Dermis blood vessel endothelial cell (primary cell): ENCODE measurements at regions not wholly inside any gene's neighbourhood (a gene's known extent, or its start where the extent isn't known, plus 50 kb on each side); places are given as distances from the start of the nearest gene placed in this dataset.
"Not testable (repeated sequence)": the region's sequence is repeated elsewhere in the genome, so short reads cannot be mapped to it uniquely, and the experiment has no call there.

ENCODE experiments used
- DNase-seq: peaks from one replicate; pipeline ENCODE4 v3.0.0; 2010

GRCh38 chr5:157997991-157998504, 139.1 kb upstream of the CLINT1 start:
- DNase-seq: no peak

GRCh38 chr5:157994906-157995519, 136.1 kb upstream of the CLINT1 start:
- peak; percentile 79 for DNase-seq

- DNase-seq: no peak
Observed at GRCh38 chr5:157993986-157994691, 135.2 kb upstream of the CLINT1 start.

- DNase-seq: no peak
Observed at GRCh38 chr5:157993201-157993600, 134.3 kb upstream of the CLINT1 start.

GRCh38 chr5:157990583-157991181, 131.7 kb upstream of the CLINT1 start:
- no peak for DNase-seq

- no peak for DNase-seq
Observed at GRCh38 chr5:157989296-157989695, 130.4 kb upstream of the CLINT1 start.

GRCh38 chr5:157987259-157987658, 128.3 kb upstream of the CLINT1 start:
- no peak for DNase-seq

- DNase-seq: no peak
Observed at GRCh38 chr5:157986431-157986990, 127.6 kb upstream of the CLINT1 start.

GRCh38 chr5:157984611-157985010, 125.7 kb upstream of the CLINT1 start:
- no peak for DNase-seq

GRCh38 chr5:157983906-157984551, 125.1 kb upstream of the CLINT1 start:
- no peak for DNase-seq

- DNase-seq: no peak
Observed at GRCh38 chr5:157978061-157978460, 119.1 kb upstream of the CLINT1 start.

- no peak for DNase-seq
Observed at GRCh38 chr5:157976429-157976828, 117.5 kb upstream of the CLINT1 start.

GRCh38 chr5:157972579-157972978, 113.6 kb upstream of the CLINT1 start:
- DNase-seq: no peak

- DNase-seq: no peak
Observed at GRCh38 chr5:157971571-157972216, 112.7 kb upstream of the CLINT1 start.

- DNase-seq: not testable (repeated sequence)
Observed at GRCh38 chr5:157968570-157968969, 109.6 kb upstream of the CLINT1 start.

- DNase-seq: no peak
Observed at GRCh38 chr5:157965989-157966388, 107.0 kb upstream of the CLINT1 start.

- DNase-seq: no peak
Observed at GRCh38 chr5:157965040-157965678, 106.2 kb upstream of the CLINT1 start.

GRCh38 chr5:157963761-157964160, 104.8 kb upstream of the CLINT1 start:
- DNase-seq: no peak

GRCh38 chr5:157963244-157963643, 104.3 kb upstream of the CLINT1 start:
- no peak for DNase-seq

- DNase-seq: not testable (repeated sequence)
Observed at GRCh38 chr5:157962686-157963085, 103.7 kb upstream of the CLINT1 start.

GRCh38 chr5:157961896-157962590, 103.1 kb upstream of the CLINT1 start:
- peak; percentile 19 for DNase-seq
